ENCODE measurements at regions not wholly inside any gene's neighbourhood (a gene's known extent, or its start where the extent isn't known, plus 50 kb on each side); places are given as distances from the start of the nearest gene placed in this dataset.

DNA sequence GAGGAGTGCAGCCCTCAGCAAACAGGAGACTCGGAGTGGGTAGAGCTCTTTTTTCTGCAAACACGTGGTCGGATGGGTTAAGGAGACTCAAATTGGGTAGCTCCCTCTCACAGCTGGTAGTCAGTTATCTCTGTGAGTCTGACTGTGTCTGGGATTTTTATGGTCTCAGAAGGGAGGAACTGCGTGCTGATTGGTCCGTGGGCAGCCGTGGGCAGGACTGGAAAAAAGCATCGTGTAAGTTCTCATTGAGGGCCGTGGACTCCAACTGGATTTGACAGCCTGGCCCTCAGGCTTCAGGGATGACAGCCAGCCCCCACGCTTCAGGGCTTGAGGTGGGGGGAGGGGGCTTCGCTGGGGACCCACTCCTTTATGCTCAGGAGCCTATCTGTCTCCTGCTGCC, 463.9 kb downstream of the EPHA3 start:
- WGBS, 2 experiments (ENCODE audit: extremely low coverage in 1 of 2, insufficient coverage in 1 of 2, insufficient read length in 1 of 2, insufficient replicate concordance in 2 of 2, low coverage in 1 of 2, low lambda C conversion rate in 2 of 2, missing lambda C conversion rate in 1 of 2): 91% methylated on average over 10 of the region's 10 CpGs; no CpG with 5 or more reads in 1 of the 2 experiments
- TF ChIP-seq, protein P1, sequence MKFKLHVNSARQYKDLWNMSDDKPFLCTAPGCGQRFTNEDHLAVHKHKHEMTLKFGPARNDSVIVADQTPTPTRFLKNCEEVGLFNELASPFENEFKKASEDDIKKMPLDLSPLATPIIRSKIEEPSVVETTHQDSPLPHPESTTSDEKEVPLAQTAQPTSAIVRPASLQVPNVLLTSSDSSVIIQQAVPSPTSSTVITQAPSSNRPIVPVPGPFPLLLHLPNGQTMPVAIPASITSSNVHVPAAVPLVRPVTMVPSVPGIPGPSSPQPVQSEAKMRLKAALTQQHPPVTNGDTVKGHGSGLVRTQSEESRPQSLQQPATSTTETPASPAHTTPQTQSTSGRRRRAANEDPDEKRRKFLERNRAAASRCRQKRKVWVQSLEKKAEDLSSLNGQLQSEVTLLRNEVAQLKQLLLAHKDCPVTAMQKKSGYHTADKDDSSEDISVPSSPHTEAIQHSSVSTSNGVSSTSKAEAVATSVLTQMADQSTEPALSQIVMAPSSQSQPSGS (IDR thresholded peaks at IDR 0.05; ENCODE audit: low read length): no peak
- no peak for TF ChIP-seq SRF (IDR thresholded peaks at IDR 0.05; ENCODE audit: low read depth, low read length)
- TF ChIP-seq BACH1 (IDR thresholded peaks at IDR 0.05; ENCODE audit: low read length): no peak
- no peak for TF ChIP-seq CHD1 (IDR thresholded peaks at IDR 0.05; ENCODE audit: low read depth, low read length)
- TF ChIP-seq, protein P2, sequence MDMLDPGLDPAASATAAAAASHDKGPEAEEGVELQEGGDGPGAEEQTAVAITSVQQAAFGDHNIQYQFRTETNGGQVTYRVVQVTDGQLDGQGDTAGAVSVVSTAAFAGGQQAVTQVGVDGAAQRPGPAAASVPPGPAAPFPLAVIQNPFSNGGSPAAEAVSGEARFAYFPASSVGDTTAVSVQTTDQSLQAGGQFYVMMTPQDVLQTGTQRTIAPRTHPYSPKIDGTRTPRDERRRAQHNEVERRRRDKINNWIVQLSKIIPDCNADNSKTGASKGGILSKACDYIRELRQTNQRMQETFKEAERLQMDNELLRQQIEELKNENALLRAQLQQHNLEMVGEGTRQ (IDR thresholded peaks at IDR 0.05; ENCODE audit: low read length): no peak
- no peak for TF ChIP-seq EZH2 (IDR thresholded peaks at IDR 0.05; ENCODE audit: low read depth, low read length, severe bottlenecking)
- TF ChIP-seq POLR2A (IDR thresholded peaks at IDR 0.05; ENCODE audit: control extremely low read depth in 1 of 2, low read depth in 2 of 2, low read length in 2 of 2): no peak
- TF ChIP-seq CTBP2 (IDR thresholded peaks at IDR 0.05; ENCODE audit: borderline replicate concordance, insufficient read depth, insufficient read length, low read length): no peak
- no peak for TF ChIP-seq JUND (IDR thresholded peaks at IDR 0.05; ENCODE audit: low read length)
- no peak for TF ChIP-seq HDAC2 (IDR thresholded peaks at IDR 0.05; ENCODE audit: borderline replicate concordance in 1 of 2, low read depth in 2 of 2, low read length in 2 of 2)
- TF ChIP-seq RXRA (IDR thresholded peaks at IDR 0.05; ENCODE audit: insufficient read depth, low read depth, low read length): no peak

More for the DNA sequence above, 463.9 kb downstream of the EPHA3 start:
- H4K20me1 ChIP-seq (replicated peaks in 1 of 2; ENCODE audit: control insufficient read depth in 1 of 2, insufficient read depth in 2 of 2, low read length in 2 of 2): no peaks in the 10 kb centered on the region
- no peak overlapping the region for H4K91ac ChIP-seq (replicated peaks; ENCODE audit: insufficient read length, low read length)
- ChIA-PET CTCF (ENCODE audit: partially characterized antibody) (interaction anchor here (0.9 kb wide), 1 partner anchor 8 kb away, joined by 3 read pairs; no protein-coding TSS in a partner anchor), POLR2A (ENCODE audit: partially characterized antibody) (no interaction called here)
- H2BK120ac ChIP-seq (replicated peaks; ENCODE audit: low read depth, low read length): no peak overlapping the region
- H3K23ac ChIP-seq (ENCODE audit: insufficient read length): no peak overlapping the region
- no peak overlapping the region for H3K9ac ChIP-seq (replicated peaks in 1 of 4; ENCODE audit: extremely low read depth in 1 of 4, low read depth in 3 of 4, low read length in 3 of 4)
- H3K36me3 ChIP-seq (ENCODE audit: control insufficient read depth in 2 of 4, insufficient read depth in 4 of 4, low read length in 3 of 4): no peaks in the 10 kb centered on the region
- DNase-seq (ENCODE audit: low read depth in 1 of 2, low spot score in 2 of 2) (no peak), FAIRE-seq (no peak)
- peaks cover 0 to 1% (median 0%) of the 10 kb centered on the region in 4 experiments; a peak in 1 of 7 replicates for H3K27me3 ChIP-seq (replicated peaks in 1 of 4; ENCODE audit: control insufficient read depth in 3 of 4, extremely low read depth in 1 of 4, insufficient read depth in 3 of 4, low read length in 3 of 4)
- H3K27ac ChIP-seq (ENCODE audit: low read depth, low read length): no peak overlapping the region
- no peak overlapping the region for H3K14ac ChIP-seq (ENCODE audit: insufficient read length)
- no peak overlapping the region for H2BK12ac ChIP-seq (ENCODE audit: low read depth, low read length)
- no peaks in the 10 kb centered on the region for H3K79me1 ChIP-seq (ENCODE audit: low read depth, low read length)
- no peak overlapping the region for H2AK5ac ChIP-seq (ENCODE audit: low read depth, low read length)
- H3K18ac ChIP-seq (ENCODE audit: extremely low read depth, low read length): no peak overlapping the region
- no peaks in the 10 kb centered on the region for H3K23me2 ChIP-seq (ENCODE audit: low read depth, low read length)
- no peaks in the 10 kb centered on the region; a peak in 1 of 7 replicates for H3K4me1 ChIP-seq (replicated peaks in 1 of 4; ENCODE audit: control insufficient read depth in 3 of 4, insufficient read depth in 4 of 4, low read length in 3 of 4)
- peak overlapping the region; percentile 70; the same call in 1 of the 2 replicates for H2AFZ ChIP-seq (ENCODE audit: low read length)
- H2BK5ac ChIP-seq (ENCODE audit: low read depth, low read length): no peak overlapping the region
- no peak overlapping the region for H2BK20ac ChIP-seq (ENCODE audit: low read length)
- H3K4me2 ChIP-seq (ENCODE audit: insufficient read depth in 1 of 2, low read depth in 2 of 2, low read length in 2 of 2): no peak overlapping the region
- no peak overlapping the region for H4K8ac ChIP-seq (ENCODE audit: extremely low read depth, insufficient read depth, low read length)
- H3K79me2 ChIP-seq (ENCODE audit: control insufficient read depth in 1 of 2, insufficient read depth in 2 of 2, low read length in 2 of 2): no peaks in the 10 kb centered on the region
- H3K56ac ChIP-seq (replicated peaks; ENCODE audit: insufficient read length, low read depth, low read length): no peak overlapping the region
- peaks cover 0 to 2% of the 10 kb centered on the region in 2 experiments; a peak in 1 of 4 replicates for H3K9me3 ChIP-seq (ENCODE audit: insufficient read depth in 2 of 2, low read depth in 1 of 2, low read length in 1 of 2)
- H3K4ac ChIP-seq (replicated peaks; ENCODE audit: insufficient read length, low read depth, low read length): no peak overlapping the region
- no peak overlapping the region for H2BK15ac ChIP-seq (ENCODE audit: low read length)
- H4K5ac ChIP-seq (ENCODE audit: insufficient read length, low read depth, low read length): no peak overlapping the region
- no peak overlapping the region for H3K4me3 ChIP-seq (ENCODE audit: extremely low read depth in 1 of 4, insufficient read depth in 2 of 4, low read depth in 3 of 4, low read length in 4 of 4)

All from H1 (cell line).